22Rv1 (cell line): ENCODE measurements at regions not wholly inside any gene's neighbourhood (a gene's known extent, or its start where the extent isn't known, plus 50 kb on each side); places are given as distances from the start of the nearest gene placed in this dataset.

Source experiments
- CTCF ChIP-seq: fragments of 450-650 bp; IDR thresholded peaks from 2 replicates; pipeline ENCODE4 v1.5.1; 2017; ENCODE audit warnings: mild to moderate bottlenecking
- ZFX ChIP-seq: fragments of 450-650 bp; IDR thresholded peaks from 2 replicates; pipeline ENCODE4 v1.6.1; 2017; ENCODE audit warnings: antibody characterized with exemption, borderline replicate concordance

GRCh38 chr6:130666786-130667185 lies 160.4 kb upstream of the SMLR1 start:
- TF ChIP-seq CTCF (no peak), ZFX (no peak)
